ENCODE measurements at regions not wholly inside any gene's neighbourhood (a gene's known extent, or its start where the extent isn't known, plus 50 kb on each side); places are given as distances from the start of the nearest gene placed in this dataset.
"Not testable (repeated sequence)": the region's sequence is repeated elsewhere in the genome, so short reads cannot be mapped to it uniquely, and the experiment has no call there.

- DNase-seq (ENCODE audit: extremely low read depth, low read depth), result no peak
These were observed 148.6 kb upstream of the ELL2 start for GRCh38 chr5:96110300-96110699.

- not testable (repeated sequence) for DNase-seq (ENCODE audit: extremely low read depth, low read depth)
These were observed 147.0 kb upstream of the ELL2 start for GRCh38 chr5:96108629-96109028.

GRCh38 chr5:96103829-96104228 is 142.2 kb upstream of the ELL2 start:
- not testable (repeated sequence) for DNase-seq (ENCODE audit: extremely low read depth, low read depth)

- no peak for DNase-seq (ENCODE audit: extremely low read depth, low read depth)
These were observed 139.9 kb upstream of the ELL2 start for GRCh38 chr5:96101358-96102089.

GRCh38 chr5:96097488-96097887 is 135.8 kb upstream of the ELL2 start:
- DNase-seq (ENCODE audit: extremely low read depth, low read depth), result not testable (repeated sequence)

- DNase-seq (ENCODE audit: extremely low read depth, low read depth), result no peak
These were observed 135.1 kb upstream of the ELL2 start for GRCh38 chr5:96096724-96097123.

- DNase-seq (ENCODE audit: extremely low read depth, low read depth), result no peak
These were observed 133.3 kb upstream of the ELL2 start for GRCh38 chr5:96094904-96095303.

- DNase-seq (ENCODE audit: extremely low read depth, low read depth), result no peak
These were observed 132.3 kb upstream of the ELL2 start for GRCh38 chr5:96093890-96094381.

- no peak for DNase-seq (ENCODE audit: extremely low read depth, low read depth)
These were observed 131.7 kb upstream of the ELL2 start for GRCh38 chr5:96093340-96093739.

GRCh38 chr5:96091874-96092273 is 130.2 kb upstream of the ELL2 start:
- no peak for DNase-seq (ENCODE audit: extremely low read depth, low read depth)

- no peak for DNase-seq (ENCODE audit: extremely low read depth, low read depth)
These were observed 128.6 kb upstream of the ELL2 start for GRCh38 chr5:96090215-96090614.

- no peak for DNase-seq (ENCODE audit: extremely low read depth, low read depth)
These were observed 127.3 kb upstream of the ELL2 start for GRCh38 chr5:96088706-96089498.

- DNase-seq (ENCODE audit: extremely low read depth, low read depth), result no peak
These were observed 126.3 kb upstream of the ELL2 start for GRCh38 chr5:96087939-96088338.

- DNase-seq (ENCODE audit: extremely low read depth, low read depth), result no peak
These were observed 123.3 kb upstream of the ELL2 start for GRCh38 chr5:96084874-96085506.

GRCh38 chr5:96083361-96083881 is 121.8 kb upstream of the ELL2 start:
- DNase-seq (ENCODE audit: extremely low read depth, low read depth), result no peak

GRCh38 chr5:96081276-96081858 is 119.7 kb upstream of the ELL2 start:
- no peak for DNase-seq (ENCODE audit: extremely low read depth, low read depth)

- no peak for DNase-seq (ENCODE audit: extremely low read depth, low read depth)
These were observed 118.9 kb upstream of the ELL2 start for GRCh38 chr5:96080557-96080956.

- no peak for DNase-seq (ENCODE audit: extremely low read depth, low read depth)
These were observed 118.3 kb upstream of the ELL2 start for GRCh38 chr5:96079962-96080361.

GRCh38 chr5:96079075-96079474 is 117.4 kb upstream of the ELL2 start:
- DNase-seq (ENCODE audit: extremely low read depth, low read depth), result peak; percentile 91

- DNase-seq (ENCODE audit: extremely low read depth, low read depth), result no peak
These were observed 114.8 kb upstream of the ELL2 start for GRCh38 chr5:96076451-96076850.

All from NCI-H460 (cell line).